SU-DHL-6 (cell line): ENCODE measurements at regions not wholly inside any gene's neighbourhood (a gene's known extent, or its start where the extent isn't known, plus 50 kb on each side); places are given as distances from the start of the nearest gene placed in this dataset.

Experiments
- EZH2phosphoT487 ChIP-seq: fragments of 200-600 bp; sonication (generic), shearing (Covaris generic); conservative IDR thresholded peaks from 2 replicates; pipeline ENCODE4 v1.6.1; 2018; ENCODE audit warnings: mild to moderate bottlenecking, antibody characterized with exemption, low read length, moderate library complexity, mixed read lengths
- TF ChIP-seq, protein P1 (sequence below): fragments of 200-600 bp; sonication (generic); IDR thresholded peaks from one replicate; pipeline ENCODE4 v1.5.1; 2017; ENCODE audit warnings: antibody characterized with exemption, mild to moderate bottlenecking, low read length, moderate library complexity; ENCODE audit not compliant: insufficient read depth, poor library complexity, severe bottlenecking

DNA sequence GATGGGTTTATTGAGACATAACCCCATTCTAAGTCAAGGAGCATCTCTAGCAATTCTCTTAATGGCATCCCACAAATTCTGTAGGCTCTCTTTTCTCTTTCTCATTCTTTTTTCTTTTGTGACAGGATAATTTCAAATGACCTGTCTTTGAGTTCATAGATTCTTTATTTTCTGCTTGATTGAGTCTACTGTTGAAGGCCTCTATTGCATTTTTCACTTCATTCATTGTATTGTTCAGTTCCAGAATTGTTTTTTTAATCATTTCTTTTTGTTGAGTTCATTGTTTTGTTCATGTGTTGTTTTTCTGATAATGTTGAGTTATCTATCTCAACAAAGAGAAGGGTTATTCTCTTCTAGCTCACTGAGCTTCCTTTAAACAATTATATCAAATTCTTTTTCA lies 144.7 kb upstream of the IL12B start:
- TF ChIP-seq, protein P1, sequence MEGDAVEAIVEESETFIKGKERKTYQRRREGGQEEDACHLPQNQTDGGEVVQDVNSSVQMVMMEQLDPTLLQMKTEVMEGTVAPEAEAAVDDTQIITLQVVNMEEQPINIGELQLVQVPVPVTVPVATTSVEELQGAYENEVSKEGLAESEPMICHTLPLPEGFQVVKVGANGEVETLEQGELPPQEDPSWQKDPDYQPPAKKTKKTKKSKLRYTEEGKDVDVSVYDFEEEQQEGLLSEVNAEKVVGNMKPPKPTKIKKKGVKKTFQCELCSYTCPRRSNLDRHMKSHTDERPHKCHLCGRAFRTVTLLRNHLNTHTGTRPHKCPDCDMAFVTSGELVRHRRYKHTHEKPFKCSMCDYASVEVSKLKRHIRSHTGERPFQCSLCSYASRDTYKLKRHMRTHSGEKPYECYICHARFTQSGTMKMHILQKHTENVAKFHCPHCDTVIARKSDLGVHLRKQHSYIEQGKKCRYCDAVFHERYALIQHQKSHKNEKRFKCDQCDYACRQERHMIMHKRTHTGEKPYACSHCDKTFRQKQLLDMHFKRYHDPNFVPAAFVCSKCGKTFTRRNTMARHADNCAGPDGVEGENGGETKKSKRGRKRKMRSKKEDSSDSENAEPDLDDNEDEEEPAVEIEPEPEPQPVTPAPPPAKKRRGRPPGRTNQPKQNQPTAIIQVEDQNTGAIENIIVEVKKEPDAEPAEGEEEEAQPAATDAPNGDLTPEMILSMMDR, result no peak
- no peak for TF ChIP-seq EZH2phosphoT487
